ENCODE measurements at regions not wholly inside any gene's neighbourhood (a gene's known extent, or its start where the extent isn't known, plus 50 kb on each side); places are given as distances from the start of the nearest gene placed in this dataset.

DNA sequence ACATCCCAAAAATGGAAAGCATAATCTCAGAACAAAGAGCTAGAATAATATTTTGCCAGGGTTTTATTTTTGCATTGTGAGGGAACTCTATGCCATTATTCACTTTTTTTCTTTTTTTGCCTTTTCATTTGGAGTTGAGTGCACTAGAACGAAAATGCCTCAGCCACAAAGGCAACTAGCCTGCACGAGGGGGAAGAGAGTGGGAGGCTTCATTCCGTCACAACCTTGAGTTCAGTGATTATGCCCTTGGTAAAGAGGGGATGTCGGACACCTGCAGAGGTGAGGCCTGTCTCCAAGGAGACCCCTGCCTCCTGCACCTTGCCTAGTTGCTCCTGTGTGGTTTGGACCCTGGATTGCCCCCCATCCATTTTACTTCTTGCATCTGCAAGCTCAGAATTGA is 232.7 kb downstream of the TEX36 start:
- Histone ChIP-seq H3K27me3 (peaks cover 0 to 31% (median 3%) of the 10 kb centered on the region in 9 donors), H3K9me3 (no peaks in the 10 kb centered on the region), H3K36me3 (no peaks in the 10 kb centered on the region), H3K4me1 (no peaks in the 10 kb centered on the region), H3K4me3 (no peak overlapping the region), H3K27ac (no peak overlapping the region)
- no peak for ATAC-seq
- TF ChIP-seq, protein P1, sequence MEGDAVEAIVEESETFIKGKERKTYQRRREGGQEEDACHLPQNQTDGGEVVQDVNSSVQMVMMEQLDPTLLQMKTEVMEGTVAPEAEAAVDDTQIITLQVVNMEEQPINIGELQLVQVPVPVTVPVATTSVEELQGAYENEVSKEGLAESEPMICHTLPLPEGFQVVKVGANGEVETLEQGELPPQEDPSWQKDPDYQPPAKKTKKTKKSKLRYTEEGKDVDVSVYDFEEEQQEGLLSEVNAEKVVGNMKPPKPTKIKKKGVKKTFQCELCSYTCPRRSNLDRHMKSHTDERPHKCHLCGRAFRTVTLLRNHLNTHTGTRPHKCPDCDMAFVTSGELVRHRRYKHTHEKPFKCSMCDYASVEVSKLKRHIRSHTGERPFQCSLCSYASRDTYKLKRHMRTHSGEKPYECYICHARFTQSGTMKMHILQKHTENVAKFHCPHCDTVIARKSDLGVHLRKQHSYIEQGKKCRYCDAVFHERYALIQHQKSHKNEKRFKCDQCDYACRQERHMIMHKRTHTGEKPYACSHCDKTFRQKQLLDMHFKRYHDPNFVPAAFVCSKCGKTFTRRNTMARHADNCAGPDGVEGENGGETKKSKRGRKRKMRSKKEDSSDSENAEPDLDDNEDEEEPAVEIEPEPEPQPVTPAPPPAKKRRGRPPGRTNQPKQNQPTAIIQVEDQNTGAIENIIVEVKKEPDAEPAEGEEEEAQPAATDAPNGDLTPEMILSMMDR (IDR thresholded peaks at IDR 0.05), result no peak
- no peak for TF ChIP-seq POLR2A (IDR thresholded peaks at IDR 0.05)
- 74 to 81% (median 79%) methylated on average over 4 of the region's 4 CpGs for WGBS, 4 donors
- DNase-seq, result no peak
- intact Hi-C loops (cut with DNase I), result no loop called here

DNA sequence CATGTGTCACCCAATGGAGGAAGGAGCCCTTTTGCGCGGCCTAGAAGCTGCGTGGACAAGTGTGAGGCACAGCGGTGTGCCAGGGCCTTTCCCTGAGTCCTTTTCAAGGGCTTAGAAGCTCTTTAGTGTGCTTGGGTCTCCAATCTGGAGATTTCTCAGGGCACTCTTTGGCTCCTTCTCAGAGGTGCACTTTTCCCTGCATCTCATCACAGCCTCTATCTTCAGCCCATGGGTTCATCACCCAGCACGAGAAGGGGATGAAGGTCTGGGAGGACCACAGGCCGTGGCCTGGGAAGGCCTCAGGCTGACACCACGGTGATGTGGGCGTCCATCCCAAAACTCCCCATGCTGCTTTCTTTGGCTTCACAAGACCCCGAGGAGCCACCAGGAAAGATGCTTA is 233.4 kb downstream of the TEX36 start:
- DNase-seq (no peak), ATAC-seq (no peak)
- no peaks in the 10 kb centered on the region for H3K4me1 ChIP-seq
- peaks cover 0 to 26% (median 3%) of the 10 kb centered on the region in 9 donors for H3K27me3 ChIP-seq
- 77 to 96% (median 87%) methylated on average over 7 to 9 of the region's 9 CpGs for WGBS, 4 donors
- no peak overlapping the region for H3K27ac ChIP-seq
- TF ChIP-seq, protein P1 (IDR thresholded peaks at IDR 0.05), result no peak
- TF ChIP-seq POLR2A (IDR thresholded peaks at IDR 0.05), result no peak
- H3K9me3 ChIP-seq, result no peaks in the 10 kb centered on the region
- intact Hi-C loops (cut with DNase I), result no loop called here
- H3K4me3 ChIP-seq, result no peak overlapping the region
- no peaks in the 10 kb centered on the region for H3K36me3 ChIP-seq

DNA sequence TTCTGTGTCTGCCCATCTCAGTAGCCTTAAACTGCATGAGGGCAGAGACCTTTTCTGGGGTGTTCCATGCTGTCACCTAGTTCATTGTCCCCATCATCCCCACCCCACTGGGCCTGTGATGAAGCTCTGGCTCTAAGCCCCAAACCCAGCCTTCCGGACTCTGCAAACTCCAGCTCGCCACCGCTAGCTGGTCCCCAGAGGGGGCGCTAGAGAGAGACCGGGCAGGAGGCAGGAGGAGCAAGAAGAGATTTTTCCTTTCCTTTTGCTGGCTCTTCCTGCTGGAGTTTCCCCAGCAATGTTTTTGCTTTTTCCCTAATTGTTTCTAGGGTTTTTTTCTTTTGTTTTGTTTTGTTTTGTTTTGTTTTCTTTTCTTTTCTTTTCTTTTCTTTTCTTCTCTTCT is 234.4 kb downstream of the TEX36 start:
- H3K27me3 ChIP-seq, result peaks cover 0 to 17% (median 0%) of the 10 kb centered on the region in 9 donors
- WGBS, 4 donors, result 10 to 16% (median 14%) methylated on average over 5 of the region's 5 CpGs
- no peaks in the 10 kb centered on the region for H3K4me1 ChIP-seq
- TF ChIP-seq POLR2A (IDR thresholded peaks at IDR 0.05), result no peak
- TF ChIP-seq, protein P1 (IDR thresholded peaks at IDR 0.05), result peak in 4 of 12 donors; percentile 18 to 30 (median 23)
- DNase-seq (no peak), ATAC-seq (no peak)
- H3K27ac ChIP-seq, result no peak overlapping the region
- H3K4me3 ChIP-seq, result no peak overlapping the region
- intact Hi-C loops (cut with DNase I), result no loop called here
- H3K9me3 ChIP-seq, result no peaks in the 10 kb centered on the region
- no peaks in the 10 kb centered on the region for H3K36me3 ChIP-seq

DNA sequence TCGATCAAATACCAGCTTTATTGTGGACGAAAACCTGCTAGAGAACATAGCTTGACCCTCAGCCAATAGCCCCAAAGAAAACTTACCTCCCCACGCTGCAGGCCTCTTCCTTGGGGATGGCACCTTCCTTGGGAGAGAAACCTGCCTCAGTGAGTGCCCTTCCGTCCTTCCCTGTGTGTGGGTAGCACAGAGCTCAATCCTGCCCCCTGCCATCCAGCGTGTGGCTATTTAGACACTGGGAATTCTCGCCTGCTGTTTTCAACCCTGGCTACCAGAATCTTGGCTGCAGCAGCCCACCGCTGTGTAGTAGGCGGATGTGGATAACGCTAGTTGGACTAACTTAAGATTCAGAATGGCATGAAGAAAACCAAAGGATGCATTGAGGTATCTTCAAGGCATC is 238.2 kb downstream of the TEX36 start:
- no peak for ATAC-seq
- DNase-seq, result no peak
- Histone ChIP-seq H3K27ac (no peak overlapping the region), H3K27me3 (peaks cover 0 to 8% (median 0%) of the 10 kb centered on the region in 9 donors), H3K9me3 (no peaks in the 10 kb centered on the region), H3K4me3 (no peak overlapping the region), H3K4me1 (no peaks in the 10 kb centered on the region), H3K36me3 (no peaks in the 10 kb centered on the region)
- 75 to 83% (median 78%) methylated on average over 9 of the region's 9 CpGs for WGBS, 4 donors
- no peak for TF ChIP-seq POLR2A (IDR thresholded peaks at IDR 0.05)
- TF ChIP-seq, protein P1 (IDR thresholded peaks at IDR 0.05), result no peak
- intact Hi-C loops (cut with DNase I), result no loop called here
